Hepatocyte (in vitro differentiated cells): ENCODE measurements at regions not wholly inside any gene's neighbourhood (a gene's known extent, or its start where the extent isn't known, plus 50 kb on each side); places are given as distances from the start of the nearest gene placed in this dataset.
"Not testable (repeated sequence)": the region's sequence is repeated elsewhere in the genome, so short reads cannot be mapped to it uniquely, and the experiment has no call there.

ENCODE experiments used
- DNase-seq: peaks from one replicate; pipeline ENCODE4 v3.0.0-alpha.2; 2016; ENCODE audit warnings: low spot score
- H2AFZ ChIP-seq: fragments of 200-600 bp; sonication (generic); 2 replicates; pipeline ENCODE4 v1.6.0; 2016; ENCODE audit warnings: antibody characterized with exemption, mild to moderate bottlenecking
- H3K27ac ChIP-seq: fragments of 200-600 bp; sonication (generic); 2 replicates; pipeline ENCODE4 v1.5.1; 2016; ENCODE audit warnings: mild to moderate bottlenecking
- H3K27me3 ChIP-seq: fragments of 200-600 bp; sonication (generic); 2 replicates; pipeline ENCODE4 v1.6.1; 2016
- H3K36me3 ChIP-seq: fragments of 200-600 bp; sonication (generic); replicated peaks from 2 replicates; pipeline ENCODE4 v1.5.1; 2016; ENCODE audit warnings: low read depth; ENCODE audit not compliant: insufficient read depth
- H3K4me1 ChIP-seq: fragments of 200-600 bp; sonication (generic); 2 replicates; pipeline ENCODE4 v1.5.1; 2016; ENCODE audit warnings: mild to moderate bottlenecking, moderate library complexity; ENCODE audit not compliant: insufficient read depth
- H3K4me2 ChIP-seq: fragments of 200-600 bp; sonication (generic); 2 replicates; pipeline ENCODE4 v1.6.0; 2016
- H3K4me3 ChIP-seq: fragments of 200-600 bp; sonication (generic); 2 replicates; pipeline ENCODE4 v1.5.1; 2016; ENCODE audit warnings: mild to moderate bottlenecking
- H3K79me2 ChIP-seq: fragments of 200-600 bp; sonication (generic); 2 replicates; pipeline ENCODE4 v1.6.0; 2017; ENCODE audit warnings: mild to moderate bottlenecking
- H3K9me2 ChIP-seq: fragments of 200-600 bp; sonication (generic); replicated peaks from 2 replicates; pipeline ENCODE4 v1.6.0; 2017; ENCODE audit warnings: mild to moderate bottlenecking; ENCODE audit not compliant: insufficient read depth
- H3K9me3 ChIP-seq: fragments of 200-600 bp; sonication (generic); 2 replicates; pipeline ENCODE4 v1.5.1; 2016; ENCODE audit warnings: low read depth, mild to moderate bottlenecking
- H4K20me1 ChIP-seq: fragments of 200-600 bp; sonication (generic); 2 replicates; pipeline ENCODE4 v1.6.0; 2016; ENCODE audit warnings: mild to moderate bottlenecking; ENCODE audit not compliant: insufficient read depth, poor library complexity, severe bottlenecking
- EZH2 ChIP-seq: fragments of 200-600 bp; sonication (generic); IDR thresholded peaks from 2 replicates; pipeline ENCODE4 v1.6.1; 2016; ENCODE audit warnings: antibody characterized with exemption, mild to moderate bottlenecking, borderline replicate concordance
- EZH2phosphoT487 ChIP-seq: fragments of 200-600 bp; sonication (generic); IDR thresholded peaks from one replicate; pipeline ENCODE4 v1.6.1; 2018; ENCODE audit warnings: antibody characterized with exemption, mild to moderate bottlenecking, low read depth, moderate library complexity; ENCODE audit not compliant: unreplicated experiment, severe bottlenecking
- WGBS: methylation state at CpG from one replicate; pipeline ENCODE4 v1.1.6; 2016; ENCODE audit warnings: low lambda C conversion rate; ENCODE audit errors: missing lambda C conversion rate; 5-methylcytosine and 5-hydroxymethylcytosine counted together
- TF ChIP-seq, protein P1 (sequence below): fragments of 200-600 bp; sonication (generic); IDR thresholded peaks from 2 replicates; pipeline ENCODE4 v1.5.1; 2016; ENCODE audit warnings: antibody characterized with exemption, mild to moderate bottlenecking; ENCODE audit not compliant: poor library complexity

GRCh38 chr14:105890474-105891220, 364.3 kb downstream of the TMEM121 start:
- TF ChIP-seq, protein P1, sequence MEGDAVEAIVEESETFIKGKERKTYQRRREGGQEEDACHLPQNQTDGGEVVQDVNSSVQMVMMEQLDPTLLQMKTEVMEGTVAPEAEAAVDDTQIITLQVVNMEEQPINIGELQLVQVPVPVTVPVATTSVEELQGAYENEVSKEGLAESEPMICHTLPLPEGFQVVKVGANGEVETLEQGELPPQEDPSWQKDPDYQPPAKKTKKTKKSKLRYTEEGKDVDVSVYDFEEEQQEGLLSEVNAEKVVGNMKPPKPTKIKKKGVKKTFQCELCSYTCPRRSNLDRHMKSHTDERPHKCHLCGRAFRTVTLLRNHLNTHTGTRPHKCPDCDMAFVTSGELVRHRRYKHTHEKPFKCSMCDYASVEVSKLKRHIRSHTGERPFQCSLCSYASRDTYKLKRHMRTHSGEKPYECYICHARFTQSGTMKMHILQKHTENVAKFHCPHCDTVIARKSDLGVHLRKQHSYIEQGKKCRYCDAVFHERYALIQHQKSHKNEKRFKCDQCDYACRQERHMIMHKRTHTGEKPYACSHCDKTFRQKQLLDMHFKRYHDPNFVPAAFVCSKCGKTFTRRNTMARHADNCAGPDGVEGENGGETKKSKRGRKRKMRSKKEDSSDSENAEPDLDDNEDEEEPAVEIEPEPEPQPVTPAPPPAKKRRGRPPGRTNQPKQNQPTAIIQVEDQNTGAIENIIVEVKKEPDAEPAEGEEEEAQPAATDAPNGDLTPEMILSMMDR, result no peak
- TF ChIP-seq EZH2 (no peak), EZH2phosphoT487 (no peak)
- Histone ChIP-seq H3K27ac (no peak overlapping the region), H4K20me1 (no peaks in the 10 kb centered on the region), H3K9me3 (no peaks in the 10 kb centered on the region), H3K36me3 (no peaks in the 10 kb centered on the region), H3K79me2 (no peaks in the 10 kb centered on the region), H2AFZ (no peak overlapping the region), H3K4me3 (no peak overlapping the region), H3K4me1 (no peaks in the 10 kb centered on the region), H3K4me2 (no peak overlapping the region), H3K27me3 (no peaks in the 10 kb centered on the region), H3K9me2 (no peaks in the 10 kb centered on the region)
- DNase-seq, result no peak
- WGBS, result 88% methylated on average over 18 of the region's 18 CpGs

GRCh38 chr14:105891221-105891602, 364.8 kb downstream of the TMEM121 start:
- no peaks in the 10 kb centered on the region for H3K36me3 ChIP-seq
- DNase-seq, result no peak
- no peaks in the 10 kb centered on the region for H3K79me2 ChIP-seq
- H3K9me2 ChIP-seq, result no peaks in the 10 kb centered on the region
- TF ChIP-seq EZH2 (no peak), EZH2phosphoT487 (no peak)
- TF ChIP-seq, protein P1, result no peak
- WGBS, result 83% methylated on average over 10 of the region's 15 CpGs
- H3K4me2 ChIP-seq, result no peak overlapping the region
- H3K27ac ChIP-seq, result no peak overlapping the region
- no peaks in the 10 kb centered on the region for H4K20me1 ChIP-seq
- H2AFZ ChIP-seq, result no peak overlapping the region
- no peak overlapping the region for H3K4me3 ChIP-seq
- no peaks in the 10 kb centered on the region for H3K9me3 ChIP-seq
- H3K27me3 ChIP-seq, result no peaks in the 10 kb centered on the region
- H3K4me1 ChIP-seq, result no peaks in the 10 kb centered on the region

- no peak for DNase-seq
Observed at GRCh38 chr14:105891631-105892452, 365.5 kb downstream of the TMEM121 start.

GRCh38 chr14:105892453-105893441, 366.4 kb downstream of the TMEM121 start:
- H3K4me1 ChIP-seq, H3K9me3 ChIP-seq, H4K20me1 ChIP-seq, DNase-seq, H3K4me2 ChIP-seq, H3K27me3 ChIP-seq, H2AFZ ChIP-seq, H3K79me2 ChIP-seq, H3K9me2 ChIP-seq, H3K27ac ChIP-seq, H3K36me3 ChIP-seq, H3K4me3 ChIP-seq: not testable (repeated sequence)
- WGBS, result 79% methylated on average over 18 of the region's 27 CpGs

More at GRCh38 chr14:105891631-105892452, 365.5 kb downstream of the TMEM121 start:
- Histone ChIP-seq H3K4me2 (no peak overlapping the region), H4K20me1 (no peaks in the 10 kb centered on the region), H3K9me2 (no peaks in the 10 kb centered on the region), H3K27ac (no peak overlapping the region), H3K4me1 (no peaks in the 10 kb centered on the region), H3K79me2 (no peaks in the 10 kb centered on the region), H3K27me3 (no peaks in the 10 kb centered on the region), H2AFZ (no peak overlapping the region), H3K36me3 (no peaks in the 10 kb centered on the region), H3K9me3 (no peaks in the 10 kb centered on the region), H3K4me3 (no peak overlapping the region)
- 80% methylated on average over 16 of the region's 18 CpGs for WGBS
- TF ChIP-seq EZH2phosphoT487 (no peak), EZH2 (no peak)
- TF ChIP-seq, protein P1, result no peak

- H3K4me1 ChIP-seq, H3K27me3 ChIP-seq, H3K9me2 ChIP-seq, DNase-seq, H3K4me3 ChIP-seq, H3K27ac ChIP-seq, H2AFZ ChIP-seq, H4K20me1 ChIP-seq, H3K4me2 ChIP-seq, H3K36me3 ChIP-seq, H3K79me2 ChIP-seq, H3K9me3 ChIP-seq: not testable (repeated sequence)
- WGBS, result 79% methylated on average over 11 of the region's 12 CpGs
Observed at GRCh38 chr14:105893686-105894085, 367.3 kb downstream of the TMEM121 start.
